Bronchial epithelial cell (primary cell): ENCODE measurements at regions not wholly inside any gene's neighbourhood (a gene's known extent, or its start where the extent isn't known, plus 50 kb on each side); places are given as distances from the start of the nearest gene placed in this dataset.
"Not testable (repeated sequence)": the region's sequence is repeated elsewhere in the genome, so short reads cannot be mapped to it uniquely, and the experiment has no call there.

ENCODE experiments used
- DNase-seq: peaks from one replicate; pipeline ENCODE4 v3.0.0-alpha.2; 2010; ENCODE audit warnings: low read depth
- FAIRE-seq: peaks from 2 replicates; lab custom pipeline; 2011; peaks lifted over from hg19 to GRCh38; lab: Jason Lieb, UNC
- H3K27me3 ChIP-seq: 2 replicates; pipeline ENCODE4 v1.5.1; 2011; ENCODE audit warnings: low read length; ENCODE audit not compliant: control insufficient read depth, insufficient read depth
- H3K36me3 ChIP-seq: 2 replicates; pipeline ENCODE4 v1.5.1; 2011; ENCODE audit warnings: low read length; ENCODE audit not compliant: control insufficient read depth, insufficient read depth
- H3K4me3 ChIP-seq: 2 replicates; pipeline ENCODE4 v1.5.1; 2011; ENCODE audit warnings: mild to moderate bottlenecking, low read depth, low read length, control low read depth

DNA sequence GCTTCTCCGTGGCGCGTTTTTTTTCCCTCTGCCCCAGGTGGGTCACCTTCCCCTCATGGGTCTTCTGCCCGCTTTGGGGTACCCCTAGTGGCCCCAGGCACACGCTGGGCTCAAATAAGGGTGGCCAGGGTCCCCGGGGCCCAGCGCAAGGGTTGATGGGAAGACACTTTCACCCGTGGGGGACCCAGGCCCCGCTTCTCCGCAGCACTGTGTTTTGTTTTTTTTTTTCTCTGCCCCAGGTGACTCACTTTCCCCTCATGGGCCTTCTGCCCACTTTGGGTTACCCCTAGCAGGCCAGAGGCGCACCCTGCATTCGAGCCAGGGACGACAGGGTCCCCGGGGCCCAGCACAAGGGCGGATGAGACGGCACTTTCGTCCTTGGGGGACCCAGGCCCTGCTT, 526.7 kb downstream of the FOXD4L4 start:
- H3K36me3 ChIP-seq: not testable (repeated sequence)

GRCh38 chr9:66264786-66265185, 527.8 kb downstream of the FOXD4L4 start:
- not testable (repeated sequence) for H3K27me3 ChIP-seq, FAIRE-seq, DNase-seq

More for the DNA sequence above, 526.7 kb downstream of the FOXD4L4 start:
- H3K27me3 ChIP-seq, DNase-seq, H3K4me3 ChIP-seq, FAIRE-seq: not testable (repeated sequence)

GRCh38 chr9:66266202-66266601, 529.3 kb downstream of the FOXD4L4 start:
- H3K36me3 ChIP-seq, H3K4me3 ChIP-seq, FAIRE-seq, H3K27me3 ChIP-seq, DNase-seq: not testable (repeated sequence)

More at GRCh38 chr9:66264786-66265185, 527.8 kb downstream of the FOXD4L4 start:
- H3K4me3 ChIP-seq, H3K36me3 ChIP-seq: not testable (repeated sequence)

GRCh38 chr9:66266856-66267430, 530.0 kb downstream of the FOXD4L4 start:
- FAIRE-seq, H3K4me3 ChIP-seq, H3K27me3 ChIP-seq, DNase-seq, H3K36me3 ChIP-seq: not testable (repeated sequence)

DNA sequence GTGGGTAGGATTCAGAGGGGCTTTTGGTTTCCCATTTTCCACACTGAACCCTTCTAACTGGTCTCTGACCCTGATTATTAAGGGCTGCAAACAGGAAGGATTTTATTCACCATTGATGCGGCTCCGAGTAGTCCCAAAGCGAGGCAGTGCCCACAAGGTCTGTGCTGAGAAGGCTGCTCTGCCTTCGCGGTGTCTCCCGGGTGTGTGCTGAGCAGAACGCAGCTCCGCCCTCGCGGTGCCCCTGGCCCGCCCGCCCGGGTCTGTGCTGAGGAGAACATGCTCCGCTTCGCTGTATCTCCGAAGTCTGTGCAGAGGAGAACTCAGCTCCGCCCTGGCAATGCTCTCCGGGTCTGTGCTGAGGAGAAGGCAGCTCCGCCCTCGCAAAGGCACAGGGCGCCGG, 530.7 kb downstream of the FOXD4L4 start:
- not testable (repeated sequence) for DNase-seq, H3K4me3 ChIP-seq, H3K36me3 ChIP-seq, H3K27me3 ChIP-seq, FAIRE-seq

- FAIRE-seq, H3K36me3 ChIP-seq, H3K4me3 ChIP-seq, DNase-seq, H3K27me3 ChIP-seq: not testable (repeated sequence)
Observed at GRCh38 chr9:66269024-66269423, 532.1 kb downstream of the FOXD4L4 start.

- H3K27me3 ChIP-seq, DNase-seq, H3K36me3 ChIP-seq, FAIRE-seq: not testable (repeated sequence)
- peak overlapping the region; percentile 23 for H3K4me3 ChIP-seq
Observed at GRCh38 chr9:66269783-66270182, 532.8 kb downstream of the FOXD4L4 start.

DNA sequence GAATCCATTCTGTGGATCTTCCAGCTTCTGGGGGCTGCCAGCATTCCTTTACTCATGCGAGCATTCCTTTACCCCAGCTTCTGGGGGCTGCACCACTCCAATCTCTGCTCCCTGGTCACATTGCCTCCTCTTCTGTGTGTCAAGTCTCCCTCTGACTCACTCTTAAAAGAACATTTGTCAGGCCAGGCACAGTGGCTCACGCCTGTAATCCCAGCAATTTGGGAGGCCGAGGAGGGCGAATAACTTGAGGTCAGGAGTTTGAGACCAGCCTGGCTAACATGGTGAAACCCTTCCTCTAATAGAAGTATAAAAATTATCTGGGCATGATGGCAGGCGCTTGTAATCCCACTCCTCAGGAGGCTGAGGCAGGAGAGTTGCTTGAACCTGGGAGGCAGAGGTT, 541.9 kb downstream of the FOXD4L4 start:
- not testable (repeated sequence) for DNase-seq, H3K27me3 ChIP-seq, FAIRE-seq, H3K4me3 ChIP-seq, H3K36me3 ChIP-seq
